ENCODE measurements at regions not wholly inside any gene's neighbourhood (a gene's known extent, or its start where the extent isn't known, plus 50 kb on each side); places are given as distances from the start of the nearest gene placed in this dataset.

GRCh38 chr9:7338586-7339281 is 460.8 kb downstream of the DMAC1 start (continued):
- TF ChIP-seq REST (IDR thresholded peaks at IDR 0.05; ENCODE audit: low read depth, low read length) (no peak), NRF1 (IDR thresholded peaks at IDR 0.05; ENCODE audit: low read depth, low read length) (no peak), USF1 (IDR thresholded peaks at IDR 0.05; ENCODE audit: borderline replicate concordance, low read depth) (no peak), CHD2 (IDR thresholded peaks at IDR 0.05; ENCODE audit: low read length, partially characterized antibody) (peak; percentile 45), IRF3 (IDR thresholded peaks at IDR 0.05; ENCODE audit: low read depth, low read length) (no peak), TCF12 (IDR thresholded peaks at IDR 0.05) (0 out of 2 replicates have a peak, but pooled peaks have one; percentile 4), POLR2AphosphoS5 (IDR thresholded peaks at IDR 0.05; ENCODE audit: low read depth, low read length) (no peak), NFIC (IDR thresholded peaks at IDR 0.05; ENCODE audit: borderline replicate concordance) (no peak), EP300 (IDR thresholded peaks at IDR 0.05; ENCODE audit: borderline replicate concordance in 1 of 2, low read depth in 1 of 2, low read length in 1 of 2) (peak in 1 of 2 experiments; percentile 78; a peak in 1 of 4 replicates), RFX5 (IDR thresholded peaks at IDR 0.05; ENCODE audit: low read length) (no peak), RCOR1 (IDR thresholded peaks at IDR 0.05; ENCODE audit: low read length) (peak; percentile 84), MEF2A (IDR thresholded peaks at IDR 0.05; ENCODE audit: borderline replicate concordance, low read depth) (no peak), SMC3 (IDR thresholded peaks at IDR 0.05; ENCODE audit: low read depth, low read length) (no peak), MAX (IDR thresholded peaks at IDR 0.05; ENCODE audit: low read depth) (no peak)

Data from SK-N-SH (cell line).